D721Med (cell line): ENCODE measurements at regions not wholly inside any gene's neighbourhood (a gene's known extent, or its start where the extent isn't known, plus 50 kb on each side); places are given as distances from the start of the nearest gene placed in this dataset.

Experiments
- DNase-seq: peaks from one replicate; pipeline ENCODE4 v3.0.0; 2011; ENCODE audit warnings: low spot score; ENCODE audit not compliant: insufficient read length
- FAIRE-seq: peaks from 2 replicates; lab custom pipeline; 2011; peaks lifted over from hg19 to GRCh38; lab: Jason Lieb, UNC
- TF ChIP-seq, protein P1 (sequence below): IDR thresholded peaks from 2 replicates; pipeline ENCODE4 v1.5.1; 2012; ENCODE audit warnings: mild to moderate bottlenecking, control low read depth; ENCODE audit not compliant: insufficient read depth; ENCODE audit errors: missing control alignments

DNA sequence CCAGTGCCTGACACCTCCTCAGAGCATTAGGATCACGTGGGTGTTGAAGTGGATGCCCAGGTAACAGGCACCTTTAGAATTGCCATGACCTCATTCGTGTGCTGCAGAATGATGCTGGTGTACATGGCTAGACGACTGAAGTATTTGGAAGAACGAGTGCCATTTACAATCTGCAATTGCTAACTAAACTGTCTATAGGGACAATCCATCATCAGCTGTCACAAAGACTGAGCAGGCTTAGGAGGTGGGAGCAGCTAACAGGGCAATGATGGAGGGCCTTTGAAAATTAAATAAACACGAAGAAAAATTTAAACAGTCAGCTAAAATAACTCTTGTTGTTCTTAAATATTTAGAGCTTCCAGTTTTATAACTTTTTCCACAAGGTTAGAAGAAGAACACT is 375.8 kb downstream of the GADD45G start:
- FAIRE-seq (no peak), DNase-seq (no peak)
- TF ChIP-seq, protein P1, sequence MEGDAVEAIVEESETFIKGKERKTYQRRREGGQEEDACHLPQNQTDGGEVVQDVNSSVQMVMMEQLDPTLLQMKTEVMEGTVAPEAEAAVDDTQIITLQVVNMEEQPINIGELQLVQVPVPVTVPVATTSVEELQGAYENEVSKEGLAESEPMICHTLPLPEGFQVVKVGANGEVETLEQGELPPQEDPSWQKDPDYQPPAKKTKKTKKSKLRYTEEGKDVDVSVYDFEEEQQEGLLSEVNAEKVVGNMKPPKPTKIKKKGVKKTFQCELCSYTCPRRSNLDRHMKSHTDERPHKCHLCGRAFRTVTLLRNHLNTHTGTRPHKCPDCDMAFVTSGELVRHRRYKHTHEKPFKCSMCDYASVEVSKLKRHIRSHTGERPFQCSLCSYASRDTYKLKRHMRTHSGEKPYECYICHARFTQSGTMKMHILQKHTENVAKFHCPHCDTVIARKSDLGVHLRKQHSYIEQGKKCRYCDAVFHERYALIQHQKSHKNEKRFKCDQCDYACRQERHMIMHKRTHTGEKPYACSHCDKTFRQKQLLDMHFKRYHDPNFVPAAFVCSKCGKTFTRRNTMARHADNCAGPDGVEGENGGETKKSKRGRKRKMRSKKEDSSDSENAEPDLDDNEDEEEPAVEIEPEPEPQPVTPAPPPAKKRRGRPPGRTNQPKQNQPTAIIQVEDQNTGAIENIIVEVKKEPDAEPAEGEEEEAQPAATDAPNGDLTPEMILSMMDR: no peak

DNA sequence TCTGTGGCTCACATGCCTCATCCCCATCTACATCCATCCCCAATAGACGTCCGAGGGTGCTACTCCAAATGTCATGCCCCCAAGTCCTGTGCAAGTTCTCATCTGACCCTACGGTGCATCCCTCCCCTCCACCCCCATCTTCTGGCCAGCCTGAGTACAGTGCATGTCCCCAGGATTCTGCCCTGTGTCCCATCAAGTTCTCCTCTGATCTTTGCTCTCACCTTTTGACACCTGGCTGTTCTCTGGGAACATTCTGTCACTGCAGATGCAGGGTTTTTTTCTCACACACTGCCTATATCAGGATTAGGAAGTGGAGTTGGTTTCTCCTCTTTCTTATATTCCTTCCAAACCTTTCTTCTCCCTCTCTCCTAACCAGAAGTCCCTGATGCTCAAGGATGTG is 377.2 kb downstream of the GADD45G start:
- FAIRE-seq (no peak), DNase-seq (no peak)
- TF ChIP-seq, protein P1: no peak

DNA sequence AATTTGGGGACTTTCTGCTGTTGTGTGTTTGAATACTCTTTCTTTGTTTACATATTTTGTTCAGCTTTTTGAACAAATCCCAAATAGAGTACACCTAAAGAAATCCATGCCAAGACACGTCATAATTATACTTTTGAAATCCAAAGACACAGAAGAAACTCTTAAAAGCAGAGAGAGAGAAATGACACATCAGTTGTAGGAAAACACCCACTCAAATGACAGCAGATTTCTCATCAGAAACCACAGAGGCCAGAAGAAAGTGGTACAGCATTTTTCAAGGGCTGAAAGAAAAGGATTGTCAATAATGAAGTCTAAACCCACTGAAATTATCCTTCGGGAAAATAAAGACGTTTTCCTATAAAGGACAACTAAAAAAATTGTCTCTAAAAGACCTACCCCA is 378.6 kb downstream of the GADD45G start:
- TF ChIP-seq, protein P1: no peak
- no peak for FAIRE-seq
- no peak for DNase-seq

DNA sequence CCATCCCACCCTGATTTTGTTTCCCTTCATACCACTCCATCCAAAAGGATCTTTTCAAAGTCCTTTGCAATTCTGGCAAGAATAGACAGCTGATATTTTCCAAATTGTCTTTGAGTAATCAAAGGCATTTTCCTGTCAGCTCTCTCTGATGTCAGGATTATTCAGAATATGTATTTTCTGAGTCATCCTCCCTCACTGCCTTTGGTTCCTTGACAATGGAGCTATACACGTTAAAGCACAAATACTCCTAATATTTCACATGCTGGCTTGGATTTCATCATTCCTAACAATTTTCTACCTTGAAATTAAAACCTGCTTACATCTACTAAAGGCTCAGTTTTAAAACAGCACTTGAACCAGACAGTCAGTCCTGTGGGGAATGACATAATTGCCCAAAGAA is 379.4 kb downstream of the GADD45G start:
- FAIRE-seq: no peak
- no peak for DNase-seq

DNA sequence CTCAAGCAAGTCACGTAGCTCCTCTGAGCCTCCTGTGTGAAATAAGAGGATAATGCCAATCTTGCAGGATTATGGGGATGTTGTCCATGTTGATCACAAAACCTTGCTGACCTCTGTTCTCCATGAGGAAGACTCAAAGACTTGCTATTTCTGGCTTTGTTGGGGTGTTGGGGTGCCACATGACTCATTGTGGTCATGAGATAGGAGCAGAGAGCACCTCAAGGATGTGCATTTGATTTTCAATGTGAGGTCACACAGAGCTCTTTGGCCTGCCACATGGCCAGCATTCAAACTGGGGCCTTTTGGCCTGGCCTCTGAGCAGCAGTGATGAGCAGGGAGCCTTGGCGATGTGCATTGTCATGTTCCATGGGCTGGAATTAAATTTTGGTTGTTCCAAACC is 380.3 kb downstream of the GADD45G start:
- FAIRE-seq (peak; percentile 35), DNase-seq (peak; percentile 33)
- TF ChIP-seq, protein P1: no peak

More for the DNA sequence above, 379.4 kb downstream of the GADD45G start:
- TF ChIP-seq, protein P1: no peak

DNA sequence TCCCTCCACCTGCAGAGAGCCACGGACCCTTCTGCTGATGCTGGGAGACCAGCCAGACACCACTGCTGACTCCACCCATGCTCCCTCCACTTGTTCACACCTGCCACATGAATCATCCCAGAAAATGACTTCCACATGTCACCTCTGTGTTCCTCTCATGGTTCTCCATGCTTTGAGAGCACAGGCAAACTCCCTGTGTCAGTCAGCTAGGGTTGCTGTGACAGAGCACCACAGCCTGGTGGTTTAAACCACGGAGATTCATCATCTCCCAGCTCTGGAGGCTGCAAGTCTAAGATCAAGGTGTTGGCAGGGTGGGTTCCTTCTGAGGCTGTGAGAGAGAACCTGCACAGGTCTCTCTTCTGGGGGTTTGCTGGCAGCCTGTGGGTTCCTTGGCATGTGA is 381.4 kb downstream of the GADD45G start:
- FAIRE-seq (no peak), DNase-seq (no peak)
- TF ChIP-seq, protein P1: no peak

DNA sequence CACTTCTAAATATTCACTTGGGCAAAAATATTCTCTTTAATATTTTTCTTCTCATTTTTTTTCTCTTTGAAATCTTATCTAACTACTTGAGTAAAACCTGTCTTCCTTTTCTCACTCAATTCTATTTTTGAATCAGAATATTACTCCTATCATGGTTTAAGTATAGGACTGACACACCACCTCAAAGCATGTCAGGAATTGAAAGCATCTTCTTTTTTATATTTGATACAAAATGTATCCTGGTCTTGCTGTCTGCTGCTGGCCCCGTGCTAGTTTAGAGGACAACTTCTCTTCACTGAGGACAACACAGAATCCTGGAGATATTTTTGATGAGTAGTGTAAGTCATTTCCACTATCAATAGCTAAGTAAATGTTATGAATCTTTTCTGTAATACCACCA is 383.6 kb downstream of the GADD45G start:
- FAIRE-seq (no peak), DNase-seq (no peak)
- TF ChIP-seq, protein P1: no peak
